Neural progenitor cell (in vitro differentiated cells): ENCODE measurements at regions not wholly inside any gene's neighbourhood (a gene's known extent, or its start where the extent isn't known, plus 50 kb on each side); places are given as distances from the start of the nearest gene placed in this dataset.

ENCODE experiments used
- DNase-seq: peaks from one replicate; pipeline ENCODE4 v3.0.0-alpha.2; 2016; ENCODE audit warnings: low spot score
- H2AFZ ChIP-seq: fragments of 200-600 bp; sonication (generic); replicated peaks from 2 replicates; pipeline ENCODE4 v1.6.1; 2016; ENCODE audit warnings: antibody characterized with exemption
- H3F3A ChIP-seq: fragments of 200-600 bp; sonication (generic); 2 replicates; pipeline ENCODE4 v1.6.1; 2016; ENCODE audit warnings: antibody characterized with exemption, low read depth
- H3K27ac ChIP-seq: fragments of 200-600 bp; sonication (generic); 2 replicates; pipeline ENCODE4 v1.5.1; 2016; ENCODE audit warnings: mild to moderate bottlenecking
- H3K27me3 ChIP-seq: fragments of 200-600 bp; sonication (generic); 2 replicates; pipeline ENCODE4 v1.6.1; 2016; ENCODE audit warnings: mild to moderate bottlenecking, moderate library complexity
- H3K36me3 ChIP-seq: fragments of 200-600 bp; sonication (generic); 2 replicates; pipeline ENCODE4 v1.5.1; 2016
- H3K4me1 ChIP-seq: fragments of 200-600 bp; sonication (generic); 2 replicates; pipeline ENCODE4 v1.6.1; 2016; ENCODE audit warnings: mixed run types
- H3K4me2 ChIP-seq: fragments of 200-600 bp; sonication (generic); 2 replicates; pipeline ENCODE4 v1.6.1; 2016
- H3K4me3 ChIP-seq: fragments of 200-600 bp; sonication (generic); 2 replicates; pipeline ENCODE4 v1.5.1; 2016
- H3K79me2 ChIP-seq: fragments of 200-600 bp; sonication (generic); 2 replicates; pipeline ENCODE4 v1.6.1; 2016; ENCODE audit warnings: low read depth
- H3K9ac ChIP-seq: fragments of 200-600 bp; sonication (generic); 2 replicates; pipeline ENCODE4 v1.6.1; 2016
- H3K9me3 ChIP-seq: fragments of 200-600 bp; sonication (generic); 2 replicates; pipeline ENCODE4 v1.5.1; 2016; ENCODE audit warnings: low read depth
- H4K20me1 ChIP-seq: fragments of 200-600 bp; sonication (generic); 2 replicates; pipeline ENCODE4 v1.6.1; 2016; ENCODE audit warnings: low read depth
- H3K27ac Mint-ChIP-seq: 3 replicates; pipeline ENCODE4 v1.8.0; 2021; ENCODE audit warnings: mixed read lengths
- H3K27me3 Mint-ChIP-seq: 2 replicates; pipeline ENCODE4 v1.8.0; 2022; ENCODE audit warnings: low read depth, mild to moderate bottlenecking, inconsistent platforms, moderate library complexity, mixed read lengths; ENCODE audit not compliant: insufficient read depth
- H3K36me3 Mint-ChIP-seq: 3 replicates; pipeline ENCODE4 v1.8.0; 2021; ENCODE audit warnings: mixed read lengths
- H3K4me1 Mint-ChIP-seq: 3 replicates; pipeline ENCODE4 v1.8.0; 2021; ENCODE audit warnings: mixed read lengths
- H3K4me3 Mint-ChIP-seq: 3 replicates; pipeline ENCODE4 v1.8.0; 2021; ENCODE audit warnings: mild to moderate bottlenecking, moderate library complexity, mixed read lengths
- H3K9me3 Mint-ChIP-seq: 3 replicates; pipeline ENCODE4 v1.8.0; 2020; ENCODE audit warnings: mixed read lengths
- CTCF ChIP-seq: fragments of 200-600 bp; sonication (generic); IDR thresholded peaks from 2 replicates; pipeline ENCODE4 v1.5.1; 2017; ENCODE audit warnings: antibody characterized with exemption, mild to moderate bottlenecking
- EZH2 ChIP-seq: fragments of 200-600 bp; sonication (generic); IDR thresholded peaks from 2 replicates; pipeline ENCODE4 v1.6.1; 2017; ENCODE audit warnings: antibody characterized with exemption, mild to moderate bottlenecking, moderate library complexity
- EZH2phosphoT487 ChIP-seq: fragments of 200-600 bp; sonication (generic); IDR thresholded peaks from 2 replicates; pipeline ENCODE4 v1.6.1; 2017; ENCODE audit warnings: antibody characterized with exemption

GRCh38 chr3:80701349-80701748, 933.6 kb upstream of the ROBO1 start:
- no peaks in the 10 kb centered on the region for H3K9me3 ChIP-seq
- no peaks in the 10 kb centered on the region for H3K36me3 ChIP-seq
- Mint-ChIP-seq H3K4me1 (no peaks in the 10 kb centered on the region), H3K27ac (no peak overlapping the region), H3K4me3 (no peak overlapping the region), H3K27me3 (no peaks in the 10 kb centered on the region), H3K36me3 (no peaks in the 10 kb centered on the region), H3K9me3 (peaks cover 20% of the 10 kb centered on the region)
- no peak overlapping the region for H2AFZ ChIP-seq
- no peaks in the 10 kb centered on the region for H3F3A ChIP-seq
- DNase-seq, result no peak
- H4K20me1 ChIP-seq, result no peaks in the 10 kb centered on the region
- no peak overlapping the region for H3K4me2 ChIP-seq
- H3K4me3 ChIP-seq, result no peak overlapping the region
- no peaks in the 10 kb centered on the region for H3K27me3 ChIP-seq
- H3K4me1 ChIP-seq, result no peaks in the 10 kb centered on the region
- no peaks in the 10 kb centered on the region for H3K79me2 ChIP-seq
- H3K27ac ChIP-seq, result no peak overlapping the region
- no peak overlapping the region for H3K9ac ChIP-seq
- TF ChIP-seq EZH2 (no peak), CTCF (no peak), EZH2phosphoT487 (no peak)

- Mint-ChIP-seq H3K4me3 (no peak overlapping the region), H3K27ac (no peak overlapping the region), H3K9me3 (no peaks in the 10 kb centered on the region), H3K4me1 (no peaks in the 10 kb centered on the region), H3K27me3 (no peaks in the 10 kb centered on the region), H3K36me3 (no peaks in the 10 kb centered on the region)
- Histone ChIP-seq H3K4me2 (no peak overlapping the region), H3K4me1 (no peaks in the 10 kb centered on the region), H3K27me3 (no peaks in the 10 kb centered on the region), H3K9ac (no peak overlapping the region), H3K79me2 (no peaks in the 10 kb centered on the region), H2AFZ (no peak overlapping the region), H4K20me1 (no peaks in the 10 kb centered on the region), H3K4me3 (no peak overlapping the region), H3F3A (no peaks in the 10 kb centered on the region), H3K9me3 (no peaks in the 10 kb centered on the region), H3K36me3 (no peaks in the 10 kb centered on the region), H3K27ac (no peak overlapping the region)
- no peak for DNase-seq
- TF ChIP-seq CTCF, result no peak
- TF ChIP-seq EZH2, result no peak
- TF ChIP-seq EZH2phosphoT487, result no peak
These were observed 929.5 kb upstream of the ROBO1 start for GRCh38 chr3:80697291-80697690.

GRCh38 chr3:80696280-80696679, 928.5 kb upstream of the ROBO1 start:
- Histone ChIP-seq H3K4me3 (no peak overlapping the region), H3K27ac (no peak overlapping the region), H3K36me3 (no peaks in the 10 kb centered on the region), H3K9me3 (no peaks in the 10 kb centered on the region), H4K20me1 (no peaks in the 10 kb centered on the region), H3K79me2 (no peaks in the 10 kb centered on the region), H3F3A (no peaks in the 10 kb centered on the region), H3K9ac (no peak overlapping the region), H3K27me3 (no peaks in the 10 kb centered on the region), H2AFZ (no peak overlapping the region), H3K4me1 (no peaks in the 10 kb centered on the region), H3K4me2 (no peak overlapping the region)
- Mint-ChIP-seq H3K36me3 (no peaks in the 10 kb centered on the region), H3K9me3 (no peaks in the 10 kb centered on the region), H3K4me3 (no peak overlapping the region), H3K27me3 (no peaks in the 10 kb centered on the region), H3K4me1 (no peaks in the 10 kb centered on the region), H3K27ac (no peak overlapping the region)
- no peak for DNase-seq
- no peak for TF ChIP-seq EZH2phosphoT487
- no peak for TF ChIP-seq EZH2
- TF ChIP-seq CTCF, result no peak

- Mint-ChIP-seq H3K4me3 (no peak overlapping the region), H3K36me3 (no peaks in the 10 kb centered on the region), H3K9me3 (no peaks in the 10 kb centered on the region), H3K27me3 (no peaks in the 10 kb centered on the region), H3K27ac (no peak overlapping the region), H3K4me1 (no peaks in the 10 kb centered on the region)
- H3K36me3 ChIP-seq, result no peaks in the 10 kb centered on the region
- no peak overlapping the region for H3K9ac ChIP-seq
- peak; percentile 14 for DNase-seq
- H3K9me3 ChIP-seq, result no peaks in the 10 kb centered on the region
- no peaks in the 10 kb centered on the region for H3K79me2 ChIP-seq
- no peak for TF ChIP-seq EZH2phosphoT487
- TF ChIP-seq CTCF, result peak; percentile 59
- H3K4me1 ChIP-seq, result no peaks in the 10 kb centered on the region
- H4K20me1 ChIP-seq, result no peaks in the 10 kb centered on the region
- H3K4me3 ChIP-seq, result no peak overlapping the region
- H2AFZ ChIP-seq, result no peak overlapping the region
- H3K27me3 ChIP-seq, result no peaks in the 10 kb centered on the region
- H3K27ac ChIP-seq, result no peak overlapping the region
- no peaks in the 10 kb centered on the region for H3F3A ChIP-seq
- no peak overlapping the region for H3K4me2 ChIP-seq
These were observed 921.0 kb upstream of the ROBO1 start for GRCh38 chr3:80688814-80689213.
